ENCODE measurements at regions not wholly inside any gene's neighbourhood (a gene's known extent, or its start where the extent isn't known, plus 50 kb on each side); places are given as distances from the start of the nearest gene placed in this dataset.

GRCh38 chr2:236738896-236739295, 169.3 kb downstream of the ACKR3 start:
- no peak for DNase-seq (ENCODE audit: low spot score)
- H3K4me1 ChIP-seq = no peaks in the 10 kb centered on the region
- no peaks in the 10 kb centered on the region for H3K36me3 ChIP-seq
- H3K27ac ChIP-seq = no peak overlapping the region
- H3K4me3 ChIP-seq = no peak overlapping the region
- no peak for TF ChIP-seq CTCF (IDR thresholded peaks at IDR 0.05)
- no peaks in the 10 kb centered on the region for H3K27me3 ChIP-seq
- no peaks in the 10 kb centered on the region for H3K9me3 ChIP-seq

DNA sequence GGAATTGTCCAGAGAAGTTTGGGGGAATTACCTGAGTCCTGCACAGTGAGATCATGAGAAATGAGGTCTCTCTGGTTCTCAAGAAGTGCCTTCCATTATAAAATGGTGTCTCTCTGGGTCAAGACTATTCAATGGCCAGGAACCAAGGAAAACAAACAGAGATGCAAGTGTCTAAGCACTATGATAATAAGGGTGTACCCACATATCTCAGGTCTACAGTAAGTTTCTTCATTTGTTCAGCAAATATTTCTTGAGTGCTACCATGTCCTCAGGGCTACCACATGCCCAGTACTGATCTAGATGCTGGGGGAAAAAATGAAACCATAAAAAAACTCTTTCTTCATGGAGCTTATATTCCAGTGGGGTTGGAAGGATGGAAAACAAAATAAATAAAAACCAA, 170.0 kb downstream of the ACKR3 start:
- no peaks in the 10 kb centered on the region for H3K4me1 ChIP-seq
- no peaks in the 10 kb centered on the region for H3K36me3 ChIP-seq
- no peak overlapping the region for H3K4me3 ChIP-seq
- no peak for TF ChIP-seq CTCF (IDR thresholded peaks at IDR 0.05)
- no peak overlapping the region for H3K27ac ChIP-seq
- no peaks in the 10 kb centered on the region for H3K27me3 ChIP-seq
- DNase-seq (ENCODE audit: low spot score) = no peak
- H3K9me3 ChIP-seq = no peaks in the 10 kb centered on the region

GRCh38 chr2:236740506-236740905, 170.9 kb downstream of the ACKR3 start:
- no peak overlapping the region for H3K27ac ChIP-seq

GRCh38 chr2:236743039-236743920, 173.7 kb downstream of the ACKR3 start:
- DNase-seq (ENCODE audit: low spot score) = no peak
- Histone ChIP-seq H3K9me3 (no peaks in the 10 kb centered on the region), H3K27me3 (no peaks in the 10 kb centered on the region), H3K4me3 (no peak overlapping the region), H3K36me3 (no peaks in the 10 kb centered on the region), H3K4me1 (peaks cover 0 to 4% of the 10 kb centered on the region in 2 donors), H3K27ac (no peak overlapping the region)
- TF ChIP-seq CTCF (IDR thresholded peaks at IDR 0.05) = no peak

More at GRCh38 chr2:236740506-236740905, 170.9 kb downstream of the ACKR3 start:
- Histone ChIP-seq H3K27me3 (no peaks in the 10 kb centered on the region), H3K4me3 (no peak overlapping the region), H3K9me3 (no peaks in the 10 kb centered on the region), H3K4me1 (no peaks in the 10 kb centered on the region), H3K36me3 (no peaks in the 10 kb centered on the region)
- DNase-seq (ENCODE audit: low spot score) = no peak
- no peak for TF ChIP-seq CTCF (IDR thresholded peaks at IDR 0.05)

DNA sequence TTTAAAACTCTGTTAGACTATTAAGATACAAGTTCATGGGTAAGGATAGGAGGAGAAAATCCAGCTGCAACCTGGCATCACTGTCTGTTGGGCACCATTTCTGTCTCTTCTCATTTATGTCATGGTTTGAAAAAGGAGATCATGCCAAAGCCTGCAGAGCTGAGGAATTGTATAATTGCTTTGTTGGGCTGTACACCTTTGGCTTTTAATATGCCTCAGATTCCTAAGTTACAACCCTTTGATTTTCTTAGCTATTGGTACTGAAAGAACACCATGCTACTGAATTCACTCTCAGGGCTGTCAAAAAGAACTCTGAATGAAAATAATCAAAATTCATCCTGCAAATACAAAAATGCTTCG, 174.3 kb downstream of the ACKR3 start:
- H3K36me3 ChIP-seq = no peaks in the 10 kb centered on the region
- TF ChIP-seq CTCF (IDR thresholded peaks at IDR 0.05) = no peak
- no peak overlapping the region for H3K27ac ChIP-seq
- no peaks in the 10 kb centered on the region for H3K27me3 ChIP-seq
- H3K4me1 ChIP-seq = peaks cover 0 to 7% of the 10 kb centered on the region in 2 donors
- DNase-seq (ENCODE audit: low spot score) = no peak
- H3K4me3 ChIP-seq = no peak overlapping the region
- no peaks in the 10 kb centered on the region for H3K9me3 ChIP-seq
